HCT116 (cell line): ENCODE measurements at regions not wholly inside any gene's neighbourhood (a gene's known extent, or its start where the extent isn't known, plus 50 kb on each side); places are given as distances from the start of the nearest gene placed in this dataset.
"Not testable (repeated sequence)": the region's sequence is repeated elsewhere in the genome, so short reads cannot be mapped to it uniquely, and the experiment has no call there.

ENCODE experiments used
- ATAC-seq: fragments of 200-7000 bp; cut with Tn5 transposase; 2 replicates; pipeline ENCODE4 v1.9.1; 2020; ENCODE audit warnings: mild to moderate bottlenecking, moderate library complexity
- BruUV-seq: library from RNA; stranded (reverse); fragments of 400-500 nt; replicated peaks from 2 replicates; lab custom pipeline; 2021; lab: Mats Ljungman, UMichigan
- CTCF ChIA-PET: fragments of 300-600 bp; sonication (Branson Sonifier 250); formaldehyde crosslinking; loops from one replicate; lab custom pipeline; 2021; ENCODE audit warnings: antibody characterized with exemption; lab: Charles Lee
- POLR2A ChIA-PET: fragments of 300-600, 350-600 bp; sonication (Branson Sonifier 250); formaldehyde crosslinking; loops from one replicate; lab custom pipeline; 2021; ENCODE audit warnings: antibody characterized with exemption; lab: Charles Lee
- RAD21 ChIA-PET, 2 experiments: fragments of 300-600 bp; sonication (Branson Sonifier 250); formaldehyde crosslinking; loops; one replicate each; lab custom pipeline; 2023; ENCODE audit warnings: low total read pairs in 2 of 2; ENCODE audit not compliant: uncharacterized antibody in 2 of 2, unreplicated experiment in 2 of 2, low non-redundant PET in 1 of 2; lab: Charles Lee
- DNase-seq: peaks from one replicate; pipeline ENCODE4 v3.0.0-alpha.2; 2010; ENCODE audit warnings: low read depth, low spot score
- H2AFZ ChIP-seq: fragments of 200-600 bp; shearing (Covaris generic), sonication (generic); 2 replicates; pipeline ENCODE4 v1.6.1; 2017; ENCODE audit warnings: low read depth, mixed run types, mixed read lengths, antibody characterized with exemption, low read length; ENCODE audit not compliant: poor library complexity, severe bottlenecking
- H3K27ac ChIP-seq: 2 replicates; pipeline ENCODE4 v1.5.1; 2012; ENCODE audit warnings: low read depth, low read length
- H3K27me3 ChIP-seq: fragments of 200-600 bp; sonication (generic); 2 replicates; pipeline ENCODE4 v1.6.1; 2016; ENCODE audit warnings: mixed run types, low read length, mixed read lengths; ENCODE audit not compliant: insufficient read depth
- H3K36me3 ChIP-seq, 2 experiments: fragments of 200-500 bp in 1 of 2; fragments of 200-600 bp in 1 of 2; sonication (Bioruptor generic) in 1 of 2; sonication (generic) in 1 of 2; 2 replicates each; pipeline versions ENCODE4 v1.5.1 to v1.6.1; 2014 to 2016; ENCODE audit warnings: low read length in 2 of 2, inconsistent platforms in 1 of 2, mixed read lengths in 1 of 2, mixed run types in 1 of 2; ENCODE audit not compliant: insufficient read depth in 2 of 2, control insufficient read depth in 1 of 2
- H3K4me1 ChIP-seq, 2 experiments: fragments of 200-600 bp in 1 of 2; sonication (generic) in 1 of 2; 2 replicates each; pipeline versions ENCODE4 v1.5.1 to v1.6.1; 2012 to 2017; ENCODE audit warnings: low read length in 2 of 2, inconsistent platforms in 1 of 2, mild to moderate bottlenecking in 1 of 2, mixed read lengths in 1 of 2, mixed run types in 1 of 2, moderate library complexity in 1 of 2; ENCODE audit not compliant: insufficient read depth in 2 of 2, control insufficient read depth in 1 of 2
- H3K4me2 ChIP-seq: fragments of 200-600 bp; sonication (generic); 2 replicates; pipeline ENCODE4 v1.6.1; 2017; ENCODE audit warnings: mixed run types, low read length, mixed read lengths
- H3K4me3 ChIP-seq, 2 experiments: fragments of 200-600 bp in 1 of 2; sonication (generic) in 1 of 2; replicated peaks in 1 of 2; 2 replicates each; pipeline ENCODE4 v1.5.1; 2011 to 2016; ENCODE audit warnings: low read length in 2 of 2, control low read depth in 1 of 2, low read depth in 1 of 2, mild to moderate bottlenecking in 1 of 2, mixed read lengths in 1 of 2, mixed run types in 1 of 2
- H3K79me2 ChIP-seq: fragments of 200-600 bp; sonication (generic); 2 replicates; pipeline ENCODE4 v1.6.1; 2017; ENCODE audit warnings: mild to moderate bottlenecking, mixed run types, low read length, moderate library complexity, mixed read lengths; ENCODE audit not compliant: insufficient read depth
- H3K9ac ChIP-seq: fragments of 200-600 bp; sonication (generic); 2 replicates; pipeline ENCODE4 v1.6.1; 2016; ENCODE audit warnings: low read length, mixed read lengths
- H3K9me2 ChIP-seq: fragments of 200-600 bp; sonication (generic), shearing (Covaris generic); 2 replicates; pipeline ENCODE4 v1.6.1; 2017; ENCODE audit warnings: mixed run types, mild to moderate bottlenecking, moderate library complexity; ENCODE audit not compliant: insufficient read depth
- H3K9me3 ChIP-seq, 2 experiments: fragments of 200-500 bp in 1 of 2; fragments of 200-600 bp in 1 of 2; sonication (Bioruptor generic) in 1 of 2; sonication (generic) in 1 of 2; 2 replicates each; pipeline ENCODE4 v1.6.1; 2014 to 2017; ENCODE audit warnings: low read length in 2 of 2, mixed read lengths in 2 of 2, inconsistent platforms in 1 of 2, low read depth in 1 of 2, mild to moderate bottlenecking in 1 of 2, mixed run types in 1 of 2, moderate library complexity in 1 of 2; ENCODE audit not compliant: control insufficient read depth in 1 of 2, insufficient read depth in 1 of 2
- H4K20me1 ChIP-seq: fragments of 200-600 bp; sonication (generic), shearing (Covaris generic); 2 replicates; pipeline ENCODE4 v1.6.1; 2017; ENCODE audit warnings: mixed run types, mild to moderate bottlenecking, moderate library complexity; ENCODE audit not compliant: insufficient read depth
- intact Hi-C: fragments of 100-400 bp; cut with micrococcal nuclease; formaldehyde crosslinking; loops from 2 replicates; pipeline ENCODE4 v1.10.0; 2022

- H2AFZ ChIP-seq, H3K79me2 ChIP-seq, H3K4me3 ChIP-seq, DNase-seq, H3K9me2 ChIP-seq, POLR2A ChIA-PET, BruUV-seq, intact Hi-C loops, H3K9me3 ChIP-seq, CTCF ChIA-PET, H3K9ac ChIP-seq, H4K20me1 ChIP-seq, H3K4me2 ChIP-seq, RAD21 ChIA-PET, H3K27me3 ChIP-seq, H3K36me3 ChIP-seq, ATAC-seq, H3K27ac ChIP-seq, H3K4me1 ChIP-seq: not testable (repeated sequence)
Measured at GRCh38 chr2:110335415-110336049, 123.2 kb upstream of the MTLN start.

DNA sequence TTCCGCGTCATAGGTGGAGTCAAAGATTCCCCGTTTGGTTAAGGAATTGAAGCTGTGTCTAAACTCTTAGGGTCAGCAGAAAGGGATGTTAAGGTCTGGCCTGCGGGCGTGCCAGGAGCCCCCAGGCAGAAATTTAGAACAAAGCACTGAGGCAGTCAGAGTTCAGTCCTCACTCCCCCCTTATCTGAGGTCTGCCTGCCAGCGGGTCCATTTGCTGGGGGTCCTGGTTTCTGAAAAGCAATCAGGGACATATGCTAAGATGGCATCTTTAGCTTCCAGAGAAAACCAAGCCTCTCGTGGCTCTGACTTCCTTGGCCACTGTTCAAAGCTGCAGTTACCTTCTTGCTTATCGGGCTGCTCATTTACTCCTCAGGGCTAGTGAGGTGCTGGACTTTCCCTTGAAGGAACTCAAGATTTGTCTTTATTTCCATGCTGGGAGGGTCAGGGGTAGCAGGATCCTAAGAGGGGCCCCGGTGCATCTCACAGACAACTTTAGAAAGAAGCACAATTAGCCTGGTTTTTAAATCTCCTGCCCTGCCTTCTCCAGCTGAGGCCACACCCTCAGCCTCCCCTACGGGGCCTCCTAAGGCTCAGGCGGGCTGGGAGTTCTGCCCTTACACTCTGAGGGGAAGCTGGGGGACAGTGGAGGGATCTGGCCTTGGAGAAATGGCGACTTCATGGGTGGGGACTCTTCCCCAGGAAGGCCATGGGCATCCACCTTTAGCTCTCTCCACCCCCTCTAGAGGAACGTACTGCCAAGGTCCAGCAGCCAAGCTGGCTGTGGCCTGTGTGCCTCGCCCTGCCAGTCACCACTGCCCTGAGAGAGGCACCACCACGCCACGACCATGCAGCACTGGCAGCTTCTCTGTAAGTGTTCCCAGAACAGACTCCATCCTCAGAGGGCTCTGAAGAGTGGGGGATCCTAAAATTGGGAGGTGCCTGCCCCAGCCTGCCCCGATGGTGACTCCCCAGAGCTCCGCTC is 121.1 kb upstream of the MTLN start:
- H3K27ac ChIP-seq, H3K4me1 ChIP-seq, H3K9ac ChIP-seq, H3K4me2 ChIP-seq, H3K9me2 ChIP-seq, H2AFZ ChIP-seq, H3K9me3 ChIP-seq, BruUV-seq, POLR2A ChIA-PET, DNase-seq, intact Hi-C loops, H3K36me3 ChIP-seq, H3K27me3 ChIP-seq, H4K20me1 ChIP-seq, RAD21 ChIA-PET, H3K4me3 ChIP-seq, CTCF ChIA-PET, ATAC-seq, H3K79me2 ChIP-seq: not testable (repeated sequence)

DNA sequence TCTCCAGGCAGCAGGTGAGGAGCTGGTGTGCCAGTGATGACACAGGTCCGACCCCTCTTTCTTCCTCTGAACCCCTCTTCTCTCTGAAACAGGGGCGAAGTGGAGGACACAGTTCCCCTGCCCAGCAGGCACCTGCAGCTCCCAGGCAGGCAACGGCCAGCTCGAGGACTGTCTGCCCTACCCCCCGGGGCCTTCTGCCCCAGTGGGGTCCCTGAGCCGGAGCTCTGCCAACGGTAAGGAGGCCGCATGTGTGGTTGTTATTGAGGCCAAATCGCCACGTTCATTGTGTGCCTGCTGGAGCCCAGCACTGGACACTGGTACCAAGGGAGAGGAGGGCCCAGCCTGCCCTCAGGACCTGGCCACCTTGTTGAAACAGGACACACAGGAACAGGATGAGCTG is 119.3 kb upstream of the MTLN start:
- DNase-seq, H3K27me3 ChIP-seq, intact Hi-C loops, H3K9ac ChIP-seq, H3K4me1 ChIP-seq, H3K79me2 ChIP-seq, ATAC-seq, H2AFZ ChIP-seq, H4K20me1 ChIP-seq, BruUV-seq, H3K36me3 ChIP-seq, POLR2A ChIA-PET, CTCF ChIA-PET, H3K4me3 ChIP-seq, H3K4me2 ChIP-seq, H3K27ac ChIP-seq, H3K9me3 ChIP-seq, H3K9me2 ChIP-seq, RAD21 ChIA-PET: not testable (repeated sequence)

- H3K4me2 ChIP-seq, CTCF ChIA-PET, H3K27ac ChIP-seq, H3K36me3 ChIP-seq, H3K9ac ChIP-seq, intact Hi-C loops, RAD21 ChIA-PET, H3K9me3 ChIP-seq, H2AFZ ChIP-seq, H4K20me1 ChIP-seq, POLR2A ChIA-PET, BruUV-seq, DNase-seq, H3K9me2 ChIP-seq, H3K4me1 ChIP-seq, ATAC-seq, H3K79me2 ChIP-seq, H3K27me3 ChIP-seq, H3K4me3 ChIP-seq: not testable (repeated sequence)
Measured at GRCh38 chr2:110329760-110330159, 117.4 kb upstream of the MTLN start.
